ENCODE measurements at regions not wholly inside any gene's neighbourhood (a gene's known extent, or its start where the extent isn't known, plus 50 kb on each side); places are given as distances from the start of the nearest gene placed in this dataset.
"Not testable (repeated sequence)": the region's sequence is repeated elsewhere in the genome, so short reads cannot be mapped to it uniquely, and the experiment has no call there.

- Histone ChIP-seq H3K4me3 (no peak overlapping the region), H3K36me3 (ENCODE audit: low read depth) (no peaks in the 10 kb centered on the region), H3K4me1 (ENCODE audit: low read depth) (no peaks in the 10 kb centered on the region), H3K9me3 (no peaks in the 10 kb centered on the region)
- no peak for DNase-seq
- no peak for ATAC-seq
- no peak for TF ChIP-seq CTCF (IDR thresholded peaks at IDR 0.05)
- intact Hi-C loops (cut with DNase I, micrococcal nuclease), result no loop called here
These were observed 222.6 kb downstream of the TMEM161B start for GRCh38 chr5:88045931-88046461.

- Histone ChIP-seq H3K4me1 (ENCODE audit: low read depth) (no peaks in the 10 kb centered on the region), H3K36me3 (ENCODE audit: low read depth) (no peaks in the 10 kb centered on the region), H3K9me3 (no peaks in the 10 kb centered on the region), H3K4me3 (no peak overlapping the region)
- intact Hi-C loops (cut with DNase I, micrococcal nuclease), result no loop called here
- TF ChIP-seq CTCF (IDR thresholded peaks at IDR 0.05), result no peak
- DNase-seq, result no peak
- ATAC-seq, result no peak
These were observed 223.5 kb downstream of the TMEM161B start for GRCh38 chr5:88045165-88045564.

GRCh38 chr5:88034520-88034919, 234.1 kb downstream of the TMEM161B start:
- no peak overlapping the region for H3K4me3 ChIP-seq
- TF ChIP-seq CTCF (IDR thresholded peaks at IDR 0.05), result no peak
- H3K9me3 ChIP-seq, result no peaks in the 10 kb centered on the region
- ATAC-seq (no peak), DNase-seq (no peak)
- H3K36me3 ChIP-seq (ENCODE audit: low read depth), result no peaks in the 10 kb centered on the region
- H3K4me1 ChIP-seq (ENCODE audit: low read depth), result no peaks in the 10 kb centered on the region
- intact Hi-C loops (cut with DNase I, micrococcal nuclease), result no loop called here

GRCh38 chr5:88033191-88033590, 235.5 kb downstream of the TMEM161B start:
- H3K4me1 ChIP-seq (ENCODE audit: low read depth), result no peaks in the 10 kb centered on the region
- no peaks in the 10 kb centered on the region for H3K36me3 ChIP-seq (ENCODE audit: low read depth)
- intact Hi-C loops (cut with DNase I, micrococcal nuclease), result no loop called here
- TF ChIP-seq CTCF (IDR thresholded peaks at IDR 0.05), result no peak
- no peaks in the 10 kb centered on the region for H3K9me3 ChIP-seq
- ATAC-seq (no peak), DNase-seq (no peak)
- no peak overlapping the region for H3K4me3 ChIP-seq

- DNase-seq (no peak), ATAC-seq (no peak)
- no peaks in the 10 kb centered on the region for H3K36me3 ChIP-seq (ENCODE audit: low read depth)
- no peak overlapping the region for H3K4me3 ChIP-seq
- TF ChIP-seq CTCF (IDR thresholded peaks at IDR 0.05), result no peak
- H3K4me1 ChIP-seq (ENCODE audit: low read depth), result no peaks in the 10 kb centered on the region
- H3K9me3 ChIP-seq, result no peaks in the 10 kb centered on the region
- intact Hi-C loops (cut with DNase I, micrococcal nuclease), result no loop called here
These were observed 239.6 kb downstream of the TMEM161B start for GRCh38 chr5:88029011-88029410.

- H3K4me3 ChIP-seq, result no peak overlapping the region
- H3K36me3 ChIP-seq (ENCODE audit: low read depth), result no peaks in the 10 kb centered on the region
- intact Hi-C loops (cut with DNase I, micrococcal nuclease), result no loop called here
- no peak for TF ChIP-seq CTCF (IDR thresholded peaks at IDR 0.05)
- DNase-seq (no peak), ATAC-seq (no peak)
- no peaks in the 10 kb centered on the region for H3K9me3 ChIP-seq
- no peaks in the 10 kb centered on the region for H3K4me1 ChIP-seq (ENCODE audit: low read depth)
These were observed 247.5 kb downstream of the TMEM161B start for GRCh38 chr5:88021141-88021540.

GRCh38 chr5:88014984-88015383, 253.7 kb downstream of the TMEM161B start:
- intact Hi-C loops (cut with DNase I, micrococcal nuclease), result not testable (repeated sequence)

More at GRCh38 chr5:88014984-88015383, 253.7 kb downstream of the TMEM161B start:
- not testable (repeated sequence) for H3K36me3 ChIP-seq (ENCODE audit: low read depth); H3K4me3 ChIP-seq; H3K4me1 ChIP-seq (ENCODE audit: low read depth); H3K9me3 ChIP-seq; DNase-seq; ATAC-seq

Measured in mucosa of descending colon (tissue), 3 donors.